GM18502 (cell line): ENCODE measurements at regions not wholly inside any gene's neighbourhood (a gene's known extent, or its start where the extent isn't known, plus 50 kb on each side); places are given as distances from the start of the nearest gene placed in this dataset.

Experiments used
- ATAC-seq: cut with Tn5 transposase; IDR thresholded peaks from one replicate; pipeline ENCODE4 v1.9.1; 2021; ENCODE audit warnings: mild to moderate bottlenecking; ENCODE audit not compliant: unreplicated experiment, poor library complexity

DNA sequence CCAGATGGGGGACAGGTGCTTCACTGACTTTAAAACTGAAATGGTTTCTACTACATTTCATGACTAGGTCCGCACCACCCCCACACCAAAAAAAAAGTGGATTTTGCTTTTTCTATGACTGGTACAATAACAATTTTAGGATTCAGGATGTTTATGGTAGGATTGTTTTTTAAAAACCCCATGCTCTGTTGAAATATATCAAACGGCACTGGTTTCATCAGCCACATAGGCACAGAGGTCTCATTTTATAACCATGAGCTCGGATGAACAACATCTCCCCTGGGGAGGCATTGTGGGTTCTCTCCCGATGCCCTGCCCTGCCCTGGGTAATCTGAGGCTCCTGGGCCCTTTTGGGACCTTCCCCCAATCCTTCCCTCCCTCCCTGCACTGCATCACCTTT lies 202.7 kb upstream of the KBTBD8 start:
- no peak for ATAC-seq

DNA sequence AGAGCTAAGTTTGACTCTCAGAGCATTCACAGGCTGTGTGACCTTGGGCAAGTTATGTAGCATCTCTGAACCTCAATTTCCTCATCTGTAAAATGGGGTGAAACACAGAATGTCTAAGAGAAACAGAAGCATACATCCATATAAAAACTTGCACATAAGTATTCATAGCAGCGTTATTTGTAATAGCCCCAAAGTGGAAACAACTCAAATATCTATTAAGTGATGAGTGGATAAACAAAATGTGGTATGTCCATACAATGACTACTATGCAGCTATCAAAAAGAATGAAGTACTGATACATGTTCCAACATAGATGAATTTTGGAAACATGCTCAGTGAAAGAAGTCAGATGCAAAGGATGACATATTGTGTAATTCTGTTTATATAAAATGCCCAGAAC lies 201.8 kb upstream of the KBTBD8 start:
- ATAC-seq: no peak

DNA sequence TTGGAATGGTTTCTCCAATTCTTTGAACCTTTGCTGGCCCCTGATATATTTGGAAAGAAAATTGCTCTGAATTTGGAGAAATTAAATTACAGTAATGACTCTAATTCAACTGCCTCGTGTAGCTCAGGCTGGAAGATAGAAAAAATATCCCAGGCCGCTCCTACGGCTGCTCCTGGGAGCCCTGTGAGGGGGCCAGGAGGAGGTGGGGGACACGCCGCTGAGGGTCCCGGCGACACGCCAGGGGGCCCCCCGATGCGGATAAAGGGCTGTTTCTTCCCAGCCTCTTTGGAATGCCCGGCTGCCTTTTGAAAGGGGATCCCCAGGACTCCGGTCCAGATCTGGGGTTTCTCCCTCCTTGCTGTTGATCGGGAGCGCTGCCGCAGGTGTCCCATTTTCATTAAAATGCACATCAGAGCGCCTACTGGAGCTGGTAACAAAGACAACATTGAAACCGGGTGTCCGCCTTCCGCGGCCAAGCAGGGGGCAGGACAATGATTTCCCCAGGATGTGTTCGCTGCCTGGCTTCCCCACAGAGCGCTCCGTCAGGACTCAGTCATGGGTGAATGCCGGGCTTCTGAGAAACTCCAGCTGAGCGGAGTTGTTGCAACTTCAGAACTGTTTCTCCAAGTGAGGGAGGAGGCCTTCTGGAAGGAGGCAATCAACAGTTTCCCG lies 200.1 kb upstream of the KBTBD8 start:
- ATAC-seq: no peak

DNA sequence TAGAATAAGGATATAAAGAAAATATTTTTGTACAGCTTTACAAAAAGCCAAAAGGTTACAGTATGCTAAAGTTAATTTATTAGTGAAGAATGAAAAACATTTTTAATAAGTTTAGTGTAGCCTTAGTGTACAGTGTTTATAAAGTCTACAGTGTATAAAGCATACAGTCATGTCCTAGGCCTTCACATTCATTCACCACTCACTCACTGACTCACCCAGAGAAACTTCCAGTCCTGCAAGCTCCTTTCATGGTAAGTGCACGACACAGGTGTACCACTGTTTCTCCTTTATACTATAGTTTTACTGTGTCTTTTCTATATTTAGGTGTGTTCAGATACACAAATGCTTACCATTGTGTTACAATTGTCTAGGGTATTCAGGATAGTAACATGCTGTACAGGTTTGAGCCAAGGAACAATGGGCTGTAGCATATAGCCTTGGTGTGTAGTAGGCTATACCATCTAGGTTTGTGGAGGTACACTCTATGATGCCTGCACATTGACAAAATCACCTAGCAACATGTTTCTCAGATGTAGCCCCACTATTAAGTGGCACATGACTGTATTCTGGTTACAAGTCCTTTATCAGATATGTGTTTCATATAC lies 197.1 kb upstream of the KBTBD8 start:
- ATAC-seq: no peak

DNA sequence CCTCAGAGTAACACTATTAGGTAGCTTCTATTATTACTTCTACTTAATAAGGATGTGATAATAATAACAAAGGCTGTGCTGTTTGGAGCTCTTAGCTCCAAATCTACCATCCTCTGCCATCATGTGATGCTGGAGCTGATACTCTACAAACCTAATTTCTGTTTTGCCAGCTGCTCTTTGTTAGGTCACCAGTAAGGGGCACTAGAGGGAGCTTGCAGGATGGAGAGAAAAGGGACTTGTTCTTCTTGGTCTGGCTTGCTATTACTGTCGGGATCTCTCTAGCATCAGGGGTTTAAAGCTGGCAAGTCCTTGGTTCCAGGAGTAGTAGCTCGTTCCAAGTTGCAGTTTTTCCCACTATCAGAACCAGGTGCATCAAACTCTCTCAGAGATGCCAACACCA lies 194.9 kb upstream of the KBTBD8 start:
- no peak for ATAC-seq

DNA sequence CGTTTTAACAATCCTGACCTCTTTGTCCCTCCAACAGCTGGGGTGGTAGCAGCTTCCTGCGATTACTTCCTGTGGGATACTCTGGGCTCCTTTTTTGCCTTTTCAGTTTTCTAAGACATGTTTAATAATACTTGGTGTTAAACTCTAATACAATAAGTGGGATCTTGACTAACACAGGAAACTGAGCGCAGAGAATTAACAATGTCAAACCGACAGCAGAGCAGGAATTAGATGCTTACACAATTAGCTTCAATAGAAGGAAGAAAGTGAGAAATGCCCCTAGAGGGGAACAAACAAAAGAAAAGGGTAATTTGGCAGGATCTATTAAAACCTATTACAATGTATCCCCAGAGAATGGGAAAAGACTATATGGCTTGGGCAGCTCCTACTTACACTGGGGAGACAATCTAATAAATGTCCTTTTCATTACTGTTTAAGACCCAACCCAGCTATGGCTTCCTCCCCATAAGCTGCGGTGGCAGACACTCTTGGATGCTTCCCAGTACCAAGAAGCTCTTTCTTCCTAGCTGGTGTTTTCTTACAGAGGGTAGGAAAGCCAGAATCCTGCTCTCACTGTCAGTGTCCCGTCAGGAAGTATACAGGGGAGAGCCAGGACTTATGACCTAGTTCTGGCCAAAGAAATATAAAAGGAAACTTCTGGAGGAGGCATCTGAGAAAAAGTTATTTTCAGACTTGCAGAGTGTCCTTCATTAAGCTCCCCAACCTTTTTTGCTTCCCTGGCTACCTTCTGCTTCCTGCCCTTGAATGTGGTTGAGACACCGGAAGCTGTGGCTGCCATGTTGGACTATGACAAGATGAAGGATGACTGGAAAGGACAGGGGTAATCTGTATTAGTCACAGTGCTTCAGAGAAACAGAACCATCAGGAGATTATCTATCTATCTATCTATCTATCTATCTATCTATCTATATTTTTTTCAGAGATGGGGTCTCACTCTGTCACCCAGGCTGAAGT lies 194.1 kb upstream of the KBTBD8 start:
- no peak for ATAC-seq

DNA sequence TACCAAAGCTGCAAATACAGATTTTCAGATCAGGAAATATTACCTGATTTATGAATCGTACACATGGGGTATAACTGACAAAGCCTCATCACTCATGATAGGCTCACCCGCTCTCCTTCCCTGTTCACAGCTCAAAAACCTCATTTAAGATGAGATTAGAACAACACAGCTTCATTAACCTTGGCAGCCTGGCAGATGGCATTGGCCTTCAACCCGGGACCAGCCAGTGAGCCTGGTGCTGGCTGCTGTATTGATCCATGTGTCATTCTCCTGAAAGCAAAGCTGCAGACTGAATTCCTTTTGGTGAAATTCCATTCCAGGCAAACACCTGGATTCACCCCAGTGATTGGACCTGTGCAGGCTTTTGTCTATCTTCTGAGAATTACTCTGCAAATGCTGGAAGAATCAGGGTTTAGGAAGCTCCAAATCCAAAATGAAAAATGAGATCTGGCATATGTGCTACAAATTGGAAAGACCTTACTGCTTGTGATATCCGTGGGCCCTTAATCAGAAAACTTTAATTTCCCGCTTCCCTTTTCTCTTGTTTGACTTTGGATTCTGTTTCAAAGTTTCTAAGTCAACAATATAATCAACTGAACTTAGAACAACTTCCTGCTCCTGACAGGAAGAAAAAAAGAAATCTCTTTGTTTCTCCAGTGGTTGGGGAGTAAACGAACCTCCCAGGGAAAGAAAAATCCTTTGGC lies 189.1 kb upstream of the KBTBD8 start:
- no peak for ATAC-seq

DNA sequence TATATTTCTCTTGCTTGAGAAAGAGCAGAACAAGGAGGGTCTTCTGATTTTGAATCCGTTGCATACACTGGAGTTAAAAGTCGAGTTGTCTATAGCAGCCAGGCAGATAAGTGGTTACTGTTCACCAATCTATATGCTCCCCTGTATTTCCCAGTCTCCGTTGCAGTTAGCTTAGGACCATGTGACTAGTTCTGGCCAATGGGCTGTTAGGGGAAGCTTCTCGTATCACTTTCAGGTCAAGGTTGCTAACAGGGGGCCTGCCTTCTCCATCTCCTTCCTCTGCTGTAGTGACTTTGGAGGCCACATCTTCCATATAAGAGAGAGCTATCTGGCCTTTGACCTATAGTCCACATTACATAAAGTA lies 188.5 kb upstream of the KBTBD8 start:
- ATAC-seq: no peak

DNA sequence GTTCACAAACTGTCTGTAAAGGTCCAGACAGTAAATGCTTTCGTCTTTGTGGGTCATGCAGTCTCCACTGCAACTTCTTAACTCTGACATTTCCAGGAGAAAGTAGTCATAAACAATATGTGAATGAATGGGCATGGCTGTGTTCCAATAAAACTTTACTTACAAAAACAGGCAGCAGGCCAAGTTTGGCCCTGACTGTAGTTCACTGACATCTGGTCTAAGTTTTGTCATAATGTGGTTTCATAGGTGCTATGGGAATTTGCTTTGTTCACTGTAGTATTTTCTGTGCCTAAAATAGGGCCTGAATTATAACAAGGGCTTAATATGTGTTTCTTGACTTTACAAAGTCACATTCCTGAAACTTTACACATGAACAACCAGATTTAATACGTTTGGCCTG lies 186.0 kb upstream of the KBTBD8 start:
- ATAC-seq: no peak

DNA sequence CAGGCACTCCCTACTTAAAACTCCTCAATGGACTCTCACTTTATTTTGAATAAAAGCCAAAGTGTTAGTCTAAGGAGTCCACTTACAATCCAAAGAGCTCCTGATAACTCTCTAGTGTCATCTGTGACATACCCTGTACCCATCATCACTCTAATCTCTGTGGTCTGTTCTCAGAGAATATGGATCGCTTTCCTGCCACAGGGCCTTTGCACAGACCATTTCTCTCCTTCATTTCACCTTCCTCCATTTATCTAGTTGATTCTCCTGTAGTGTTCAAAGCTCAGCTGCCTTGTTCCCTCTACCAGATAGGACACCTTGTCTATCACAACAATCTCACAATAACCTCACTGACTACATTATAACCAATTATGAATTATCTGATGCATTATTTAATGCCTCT lies 185.4 kb upstream of the KBTBD8 start:
- no peak for ATAC-seq

DNA sequence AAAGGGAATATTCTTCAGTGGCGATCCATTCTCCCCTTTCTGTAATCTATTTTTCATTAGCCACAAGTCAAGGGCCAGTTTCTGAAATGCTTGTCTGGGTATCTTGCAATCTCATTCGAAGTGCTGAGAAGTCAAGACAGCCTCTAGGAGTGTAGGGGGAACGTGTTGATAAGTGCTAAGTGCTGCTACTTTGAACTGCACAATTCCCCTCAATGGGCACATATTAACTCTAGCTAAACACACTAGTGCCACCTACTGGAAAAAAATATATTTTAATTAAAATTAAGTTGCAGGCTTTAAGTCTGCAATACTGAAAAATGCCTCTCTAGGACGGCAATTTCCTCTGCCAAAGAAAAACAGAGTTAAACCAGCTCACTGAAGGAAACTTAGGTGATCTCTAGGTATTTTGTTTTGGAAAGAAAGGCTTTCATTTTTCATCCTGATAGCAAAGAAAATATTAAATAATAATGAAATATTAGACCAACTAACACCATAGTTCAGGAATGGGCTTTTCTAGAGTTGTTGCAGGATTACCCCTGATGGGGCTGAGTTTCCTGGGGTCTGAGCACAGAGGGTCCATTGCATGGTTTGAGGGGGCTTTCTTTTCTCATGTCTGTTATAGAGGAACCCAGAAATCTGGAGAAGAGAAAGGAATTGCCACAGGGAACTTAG lies 181.9 kb upstream of the KBTBD8 start:
- peak; percentile 80 for ATAC-seq

DNA sequence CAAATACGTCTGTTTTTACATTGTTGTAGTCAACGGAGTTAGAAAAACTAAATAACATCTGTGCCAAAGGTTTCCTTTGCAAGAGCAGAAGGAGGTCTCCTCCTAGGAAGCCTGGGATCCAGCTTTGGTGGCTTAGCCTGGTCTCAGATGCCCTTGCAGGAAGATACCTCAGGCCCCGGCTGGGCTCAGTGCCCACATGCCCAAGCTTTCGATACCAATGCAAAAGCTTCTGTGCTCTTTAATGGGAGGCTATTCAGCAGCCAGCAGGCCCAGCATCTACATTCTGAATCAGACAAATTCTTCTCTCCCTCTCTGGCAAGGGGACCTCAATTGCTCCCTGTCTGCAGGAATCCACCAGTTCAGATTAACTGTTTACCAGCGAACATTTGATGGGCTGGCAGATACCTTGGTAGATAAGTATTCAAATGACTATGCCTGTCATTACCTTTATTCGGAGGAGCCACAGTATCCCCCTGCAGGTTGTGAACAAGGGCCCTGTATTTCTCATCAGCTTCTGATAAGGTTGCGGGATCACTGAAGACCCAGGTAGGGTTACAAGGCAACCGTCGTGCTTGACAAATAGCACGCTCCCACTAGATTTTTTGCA lies 180.1 kb upstream of the KBTBD8 start:
- no peak for ATAC-seq

DNA sequence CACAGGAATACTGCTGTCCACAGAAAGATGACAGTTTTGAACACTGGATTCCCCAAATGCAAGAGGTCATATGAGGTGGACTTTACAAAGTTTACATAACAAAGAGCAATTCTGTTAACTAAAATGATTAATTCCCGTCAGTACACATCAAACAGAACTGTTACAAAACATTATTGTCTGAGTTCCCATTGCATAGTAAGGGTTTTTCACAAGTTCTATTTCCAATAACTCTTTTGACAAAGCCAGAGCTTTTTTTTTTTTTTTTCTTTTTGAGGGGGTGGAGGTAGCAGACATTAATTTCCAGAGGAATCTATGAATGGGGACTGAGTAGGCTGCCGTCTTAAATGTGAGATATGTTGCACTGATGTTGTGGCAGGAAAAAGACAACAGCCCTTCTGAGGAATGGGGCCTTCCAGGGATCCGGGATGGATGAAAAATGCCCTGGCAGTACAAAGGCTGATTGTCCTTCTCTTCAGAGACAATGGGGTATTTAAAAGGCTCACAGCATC lies 178.1 kb upstream of the KBTBD8 start:
- no peak for ATAC-seq

DNA sequence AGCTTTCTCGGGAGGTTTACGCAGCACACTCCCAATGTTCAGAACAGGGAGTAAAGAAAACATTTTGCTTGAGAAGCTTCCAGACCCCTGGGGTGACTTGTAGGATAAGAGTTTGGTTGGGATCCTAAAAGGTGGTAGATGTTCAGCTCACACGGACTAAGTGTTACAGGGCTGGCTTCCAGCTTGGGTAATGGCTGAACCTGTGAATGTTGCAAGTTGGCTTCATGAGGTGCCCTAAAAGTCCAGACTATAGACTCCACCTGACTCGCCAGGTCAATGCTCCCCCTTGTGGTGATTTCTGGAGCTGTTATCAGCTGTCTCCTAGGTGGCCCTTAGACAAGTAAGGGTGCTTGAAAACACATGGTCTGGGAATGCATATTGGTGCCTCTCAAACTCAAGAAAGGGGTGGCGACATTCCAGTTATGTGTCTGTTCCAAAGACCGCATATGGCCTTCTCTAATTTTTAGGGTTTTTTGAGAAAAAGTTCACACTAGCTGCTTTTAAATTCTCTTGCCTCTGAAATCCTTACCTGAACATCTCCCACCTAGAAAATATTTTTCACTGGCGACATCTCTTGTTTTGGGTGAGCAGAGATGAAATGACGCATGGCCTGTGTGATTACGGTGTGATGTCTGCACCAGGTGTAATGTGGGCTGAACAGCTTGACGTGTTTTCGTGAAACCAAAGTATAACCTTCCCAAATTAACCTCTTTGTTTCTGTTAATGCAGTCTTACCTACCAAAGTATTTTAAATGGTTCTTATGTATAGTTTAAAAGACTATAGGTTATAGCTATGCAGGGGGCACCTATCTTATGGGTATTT lies 175.7 kb upstream of the KBTBD8 start:
- peak; percentile 94 for ATAC-seq

DNA sequence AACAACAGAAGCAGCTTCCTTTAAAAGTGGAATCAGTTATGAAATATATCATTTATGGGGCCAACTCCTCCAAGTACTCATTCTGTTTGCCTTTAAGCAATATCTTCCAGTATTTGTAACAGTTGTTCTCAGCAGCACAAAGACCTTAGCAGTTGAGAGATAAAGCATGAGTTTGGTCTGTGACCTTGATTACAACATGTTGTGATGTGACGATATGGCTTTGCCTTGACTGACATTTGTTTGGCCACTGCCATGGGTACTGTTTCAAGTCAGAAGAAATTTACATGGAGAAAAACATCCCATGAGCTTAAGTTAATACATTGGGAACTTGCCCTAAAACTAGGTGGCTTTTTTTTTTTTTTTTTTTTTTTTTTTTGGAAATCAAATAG lies 175.1 kb upstream of the KBTBD8 start:
- no peak for ATAC-seq

DNA sequence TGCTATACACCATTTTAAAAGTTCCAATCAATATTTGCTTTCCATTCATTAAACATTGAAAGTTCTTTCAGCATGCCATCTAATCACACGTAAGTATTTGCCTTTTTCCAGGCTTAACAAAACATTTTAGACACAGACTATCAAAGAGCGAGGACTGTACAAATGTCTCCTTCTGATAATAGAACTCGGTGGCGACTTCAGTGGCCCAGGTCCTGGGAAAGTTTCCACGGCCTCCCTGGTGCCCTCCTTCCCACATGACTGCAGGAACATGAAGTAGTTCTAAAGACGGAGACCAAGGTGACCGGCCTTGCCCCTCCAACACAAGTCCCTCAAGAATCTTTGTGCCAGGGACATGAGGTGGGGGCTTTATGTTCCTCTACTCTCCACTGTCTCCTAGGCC lies 174.6 kb upstream of the KBTBD8 start:
- ATAC-seq: no peak

DNA sequence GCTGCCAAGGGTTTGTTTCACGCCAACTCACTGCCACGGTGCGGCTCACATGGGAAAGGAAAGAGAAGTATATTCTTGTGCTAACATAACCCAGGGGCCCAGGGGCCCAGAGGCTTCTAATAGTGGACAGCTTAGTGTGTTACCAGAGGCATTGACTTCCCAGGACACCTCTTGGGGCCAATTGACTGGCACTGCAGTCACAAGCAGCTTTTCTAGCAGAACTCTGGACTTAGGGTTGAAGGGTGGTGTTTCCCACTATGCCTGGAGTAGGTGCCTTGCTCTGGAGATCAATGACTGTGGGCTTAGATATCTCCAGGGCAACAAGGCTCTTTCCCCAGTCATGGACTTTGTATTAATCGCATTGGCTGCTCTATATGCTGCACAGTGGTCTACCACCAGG lies 172.7 kb upstream of the KBTBD8 start:
- ATAC-seq: no peak

DNA sequence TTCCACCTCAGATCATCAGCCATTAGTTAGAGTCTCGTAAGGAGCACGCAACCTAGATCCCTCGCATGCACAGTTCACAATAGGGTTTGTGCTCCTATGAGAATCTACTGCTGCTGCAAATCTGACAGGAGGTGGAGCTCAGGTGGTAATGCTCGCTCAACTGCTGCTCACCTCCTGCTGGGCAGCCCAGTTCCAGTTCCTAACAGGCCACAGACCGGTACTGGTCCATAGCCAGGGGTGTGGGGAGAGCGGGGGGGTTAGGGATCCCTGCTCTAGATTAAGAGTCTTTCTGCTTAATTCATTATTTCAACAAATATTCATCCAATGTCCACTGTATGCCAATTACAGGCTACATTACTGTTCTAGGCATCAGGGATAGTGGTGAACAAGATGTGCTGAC lies 170.4 kb upstream of the KBTBD8 start:
- ATAC-seq: no peak

DNA sequence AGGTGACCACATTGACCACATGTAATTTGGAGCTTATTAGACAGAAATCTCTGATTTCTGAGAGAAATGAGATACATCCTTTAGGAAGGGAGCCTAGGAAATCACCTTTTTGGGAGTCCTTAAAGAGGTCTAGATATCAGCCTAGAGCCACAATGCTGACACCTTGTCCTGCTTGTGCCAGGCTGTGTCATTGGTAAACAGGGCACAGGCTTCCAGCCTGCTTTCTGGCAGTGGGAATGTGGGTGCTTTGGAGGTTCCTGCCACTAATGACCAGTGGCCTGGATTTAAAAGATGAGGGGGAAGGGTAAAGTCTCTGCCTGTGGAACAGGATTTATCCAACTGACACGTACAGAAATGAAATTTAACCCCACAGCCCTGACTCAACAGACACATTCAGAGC lies 169.8 kb upstream of the KBTBD8 start:
- ATAC-seq: no peak
